Stimulated activated CD4-positive, alpha-beta T cell treated with anti-CD3 and anti-CD28 coated beads, Interleukin-1b, Interleukin-23, amount 100 ng/mL, for 24 hours (primary cell): ENCODE measurements at regions not wholly inside any gene's neighbourhood (a gene's known extent, or its start where the extent isn't known, plus 50 kb on each side); places are given as distances from the start of the nearest gene placed in this dataset.
"Not testable (repeated sequence)": the region's sequence is repeated elsewhere in the genome, so short reads cannot be mapped to it uniquely, and the experiment has no call there.

Source experiments
- DNase-seq, 4 experiments: peaks; one replicate each; pipeline ENCODE4 v3.0.0-alpha.2; 2020; ENCODE audit warnings: low read depth in 4 of 4, low spot score in 1 of 4

DNA sequence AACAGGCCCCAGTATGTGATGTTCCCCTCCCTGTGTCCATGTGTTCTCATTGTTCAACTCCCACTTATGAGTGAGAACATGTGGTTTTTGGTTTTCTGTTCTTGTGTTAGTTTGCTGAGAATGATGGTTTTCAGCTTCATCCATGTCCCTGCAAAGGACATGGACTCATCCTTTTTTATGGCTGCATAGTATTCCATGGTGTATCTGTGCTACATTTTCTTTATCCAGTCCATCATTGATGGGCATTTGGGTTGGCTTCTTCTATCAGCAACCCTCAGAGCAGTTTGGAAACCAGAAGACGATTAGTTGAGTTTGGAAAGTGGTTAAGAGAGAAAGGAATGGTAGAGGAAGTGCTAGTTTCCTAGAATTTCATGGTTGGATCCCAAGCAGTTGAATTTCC, 319.1 kb upstream of the RNF32 start:
- DNase-seq: not testable (repeated sequence)

DNA sequence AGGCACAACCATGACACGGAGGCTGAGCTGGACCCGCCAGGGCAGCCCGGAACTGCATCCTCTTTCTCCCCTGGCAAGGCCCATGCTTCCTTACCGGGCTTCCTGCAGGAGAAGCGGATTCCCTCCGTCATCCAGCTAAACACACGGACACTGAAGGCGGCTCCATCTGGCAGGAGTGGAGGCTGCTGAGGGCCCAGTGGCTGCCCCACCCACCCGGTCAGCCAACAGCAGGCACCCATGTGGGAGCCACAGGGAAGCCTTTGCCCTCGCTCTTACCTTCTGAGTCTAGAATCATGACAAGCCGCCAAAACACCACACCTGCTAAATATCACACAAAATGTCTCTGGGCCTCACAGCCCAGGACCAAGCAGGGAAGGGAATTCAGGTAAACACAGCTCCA, 321.6 kb upstream of the RNF32 start:
- no peak for DNase-seq

DNA sequence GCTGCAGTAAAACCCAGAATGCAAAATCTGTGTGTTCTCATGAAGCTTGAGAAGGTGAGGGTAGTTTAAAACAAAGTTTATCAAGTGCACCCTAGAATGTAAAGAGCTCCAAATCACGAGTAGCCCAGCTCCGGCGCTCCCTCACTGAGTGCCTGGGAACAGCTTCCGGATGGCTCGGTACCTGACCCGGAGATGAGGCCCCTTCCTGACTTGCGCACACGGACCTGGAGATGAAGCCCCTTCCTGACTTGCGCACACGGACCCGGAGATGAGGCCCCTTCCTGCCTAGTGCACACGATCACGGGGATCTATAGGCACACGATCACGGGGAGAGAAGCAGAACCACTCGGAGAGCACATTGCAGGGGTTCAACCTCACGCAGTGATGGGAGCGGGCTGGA, 322.1 kb upstream of the RNF32 start:
- DNase-seq: no peak

DNA sequence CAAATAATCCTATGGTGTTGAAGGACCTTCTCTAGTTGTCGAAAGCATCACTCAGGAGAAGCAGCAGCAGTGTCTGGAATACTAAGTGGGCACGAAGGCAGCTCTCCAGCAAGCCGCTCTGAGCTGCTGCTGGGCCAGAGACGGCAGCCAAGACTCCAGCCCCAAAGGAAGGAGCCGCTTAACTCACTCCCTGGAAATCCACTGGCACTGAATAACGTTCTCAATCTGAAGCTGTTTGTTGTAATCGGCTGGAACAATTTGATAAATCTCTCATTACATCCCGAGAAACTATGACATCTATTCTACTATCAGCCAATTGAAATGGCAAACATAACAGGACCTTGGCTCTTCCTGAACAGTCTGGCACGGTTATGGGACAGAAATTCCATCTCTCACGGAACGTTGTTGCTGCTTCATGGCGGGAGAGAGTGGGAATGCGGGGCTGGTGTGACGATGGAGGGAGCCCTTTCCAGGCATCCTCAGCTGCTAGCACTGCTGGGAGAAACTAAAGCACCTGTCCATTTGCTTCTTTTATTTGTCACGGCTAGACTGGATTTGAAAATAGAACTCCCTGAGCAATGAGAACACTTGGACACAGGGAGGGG, 331.5 kb upstream of the RNF32 start:
- no peak for DNase-seq

DNA sequence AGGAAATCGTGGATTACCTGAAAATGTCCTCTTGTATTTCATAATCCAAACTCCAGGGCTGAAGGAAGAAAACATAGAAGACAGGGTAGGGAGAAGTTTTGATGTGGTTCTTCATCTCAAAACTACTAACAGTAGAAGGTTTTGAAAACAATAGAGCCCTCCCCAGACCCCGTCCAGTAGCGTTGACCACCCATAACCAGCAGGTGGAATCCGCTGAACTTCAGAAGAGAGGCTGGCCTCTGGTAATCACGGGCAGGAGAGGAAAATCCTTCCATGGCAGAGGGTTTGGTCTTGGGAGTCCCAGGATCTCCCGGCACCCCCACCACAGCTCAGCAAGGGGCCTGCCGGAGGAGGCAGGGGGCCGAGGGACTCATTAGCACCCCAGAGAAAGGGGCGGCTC, 333.4 kb upstream of the RNF32 start:
- DNase-seq: no peak

DNA sequence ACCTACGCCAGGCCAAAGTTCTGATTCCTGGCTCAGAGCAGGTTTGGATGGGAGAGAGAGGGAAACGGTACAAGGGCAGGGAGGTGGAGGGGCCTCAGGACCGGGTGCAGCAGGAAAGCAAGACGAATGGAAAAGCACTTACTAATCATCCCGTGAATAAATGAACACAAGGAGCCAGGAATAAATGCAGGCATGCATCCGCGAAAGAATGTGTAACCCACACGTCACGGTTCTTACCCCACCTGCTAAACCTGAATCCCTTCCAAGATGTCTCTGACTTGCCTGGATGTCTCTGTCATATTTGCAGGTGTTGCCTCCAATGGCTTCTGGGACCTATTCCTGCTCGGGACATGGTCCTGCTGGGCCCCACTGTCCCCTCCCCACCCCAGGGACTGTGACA, 335.2 kb upstream of the RNF32 start:
- DNase-seq: no peak

DNA sequence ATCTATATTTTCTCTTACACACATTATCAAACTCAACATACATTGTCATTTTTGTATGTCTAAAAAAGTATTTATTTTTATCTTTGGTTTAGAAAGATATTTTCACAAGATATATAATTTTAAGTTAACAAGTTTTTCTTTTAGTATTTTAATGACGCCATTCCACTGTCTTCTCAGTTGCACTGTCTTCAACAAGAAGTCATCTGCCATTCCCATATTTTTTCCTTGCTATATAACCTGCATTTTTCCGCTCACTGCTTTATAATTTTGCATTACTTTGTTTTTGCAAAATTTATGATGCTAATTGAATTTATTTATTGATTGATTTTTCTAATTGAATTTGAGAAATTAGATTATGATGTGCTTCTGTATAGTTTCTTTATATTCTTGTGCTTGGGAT, 357.8 kb upstream of the RNF32 start:
- DNase-seq: no peak

DNA sequence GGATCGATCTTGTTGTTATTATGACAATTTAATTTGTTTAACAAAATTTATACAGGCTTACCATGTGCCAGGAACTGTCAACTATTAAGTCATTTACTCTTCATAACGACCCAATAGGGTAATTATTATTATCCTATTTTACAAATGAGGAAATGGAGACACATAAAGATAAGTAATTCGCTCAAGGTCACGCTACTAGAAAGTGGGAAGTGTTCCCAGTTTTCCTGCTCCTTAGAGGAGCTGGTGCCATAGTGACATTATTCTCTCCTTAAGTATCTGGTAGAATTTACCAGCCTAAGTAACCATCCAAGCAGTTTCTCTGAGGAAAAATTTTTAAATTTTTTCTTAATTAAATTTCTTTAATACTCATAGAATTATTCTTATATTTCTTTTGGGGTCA, 360.9 kb upstream of the RNF32 start:
- no peak for DNase-seq

DNA sequence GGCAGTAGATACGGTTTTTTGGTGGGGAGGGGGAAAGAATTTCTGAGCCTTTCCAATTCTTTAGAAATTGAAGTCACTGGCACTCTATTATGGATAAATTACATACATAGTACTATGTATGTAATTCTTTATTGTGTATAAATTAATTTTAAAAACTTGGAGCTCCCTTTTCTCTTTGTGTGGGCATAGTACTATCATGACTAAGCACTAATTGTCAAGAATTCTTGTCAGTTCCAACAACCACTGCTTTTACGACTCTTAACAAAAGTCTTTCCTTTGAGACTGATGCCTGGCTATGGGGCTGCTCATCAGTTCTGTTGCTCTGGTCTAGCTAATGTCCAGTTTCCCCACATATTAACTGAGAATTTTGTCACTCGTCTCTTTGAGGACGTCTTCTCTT, 365.3 kb upstream of the RNF32 start:
- no peak for DNase-seq

DNA sequence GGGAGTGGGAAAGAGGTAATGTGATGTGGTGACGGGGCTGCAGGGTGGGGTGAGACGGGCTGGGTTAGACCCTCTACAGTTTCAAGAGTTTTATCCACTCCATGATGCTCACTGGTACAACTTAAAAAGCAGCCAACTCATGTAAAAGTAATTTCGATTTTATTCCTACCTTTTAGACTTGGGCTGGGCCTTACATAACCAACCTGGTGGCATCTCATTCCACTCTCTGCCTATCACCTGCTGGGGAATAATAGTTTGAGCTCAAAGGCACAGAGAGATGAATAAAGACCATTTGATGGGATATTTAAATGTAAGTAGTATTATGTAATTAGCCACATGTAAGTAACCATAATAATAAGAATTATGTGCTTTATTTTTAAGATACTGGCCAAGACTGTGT, 366.0 kb upstream of the RNF32 start:
- DNase-seq: no peak

DNA sequence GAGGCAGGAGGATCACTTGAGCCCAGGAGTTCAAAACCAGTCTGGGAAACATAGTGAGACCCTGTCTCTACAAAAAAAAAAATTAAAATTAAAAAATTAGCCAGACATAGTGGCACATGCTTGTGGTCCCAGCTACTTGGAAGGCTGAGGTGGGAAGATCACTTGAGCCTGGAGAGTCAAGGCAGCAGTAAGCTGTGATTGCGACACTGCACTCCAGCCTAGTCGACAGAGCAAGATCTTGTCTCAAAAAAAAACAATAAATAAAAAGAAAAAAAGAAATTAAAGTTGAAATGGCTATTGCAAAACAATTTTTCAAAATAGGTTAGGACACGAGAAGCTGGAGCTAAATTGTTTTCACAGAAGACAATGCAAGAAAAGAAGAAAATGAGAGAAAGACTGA, 379.0 kb upstream of the RNF32 start:
- DNase-seq: no peak

DNA sequence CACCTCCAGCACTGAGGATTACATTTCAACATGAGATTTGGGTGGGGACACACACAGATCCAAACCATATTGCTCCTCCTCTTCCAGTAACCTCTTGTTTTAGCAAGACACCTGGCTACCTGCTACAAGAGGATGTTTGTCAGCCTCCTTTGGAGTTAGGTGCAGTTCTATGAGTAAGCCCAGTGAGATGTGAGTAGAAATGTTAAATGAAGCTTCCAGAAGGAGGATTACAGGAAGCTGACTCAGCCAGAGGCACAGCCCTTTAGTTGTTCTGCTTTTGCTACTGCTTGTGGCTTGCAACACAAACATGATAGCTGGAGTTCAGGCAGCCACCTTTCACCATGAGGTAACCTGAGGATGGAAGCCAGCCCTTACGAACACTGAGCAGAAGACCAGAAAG, 382.7 kb upstream of the RNF32 start:
- no peak for DNase-seq

DNA sequence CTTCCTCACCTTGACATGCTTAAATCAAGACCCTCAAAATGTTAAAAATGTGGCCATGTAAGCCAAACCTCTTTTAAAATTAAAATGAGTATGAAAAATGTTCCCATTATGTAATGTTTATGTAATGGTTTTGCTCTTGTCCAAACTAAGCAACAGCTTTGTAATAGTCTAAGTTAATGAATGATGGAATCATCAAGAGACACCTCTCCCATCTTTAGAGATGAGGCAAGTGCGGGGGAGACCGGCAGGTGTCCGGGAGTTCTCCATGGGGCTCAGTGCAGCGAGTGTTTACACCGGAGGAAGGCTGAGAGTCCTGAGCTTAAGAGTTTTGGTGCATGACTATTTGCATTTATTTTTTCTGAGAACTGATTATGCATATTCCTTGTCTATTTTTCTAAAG, 384.9 kb upstream of the RNF32 start:
- no peak for DNase-seq

DNA sequence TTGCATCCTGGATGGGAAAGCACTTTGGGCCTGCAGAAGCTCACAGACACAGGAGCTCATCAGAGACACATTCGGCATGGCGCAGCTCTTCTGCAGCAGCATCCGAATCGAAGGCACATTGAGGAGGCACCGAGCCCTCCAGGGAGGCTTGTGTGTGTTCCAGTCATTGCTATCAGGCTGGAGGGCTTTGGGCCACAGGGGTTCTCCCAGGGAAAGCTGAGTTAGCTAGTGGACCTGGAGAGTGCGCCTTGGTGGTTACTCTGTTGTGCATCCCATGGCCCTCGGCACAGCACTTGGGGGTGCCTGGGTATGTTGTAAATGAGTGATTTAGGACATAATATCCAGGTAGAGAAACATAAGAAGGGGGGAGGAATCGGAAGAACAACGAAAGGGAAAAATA, 388.7 kb upstream of the RNF32 start:
- no peak for DNase-seq

DNA sequence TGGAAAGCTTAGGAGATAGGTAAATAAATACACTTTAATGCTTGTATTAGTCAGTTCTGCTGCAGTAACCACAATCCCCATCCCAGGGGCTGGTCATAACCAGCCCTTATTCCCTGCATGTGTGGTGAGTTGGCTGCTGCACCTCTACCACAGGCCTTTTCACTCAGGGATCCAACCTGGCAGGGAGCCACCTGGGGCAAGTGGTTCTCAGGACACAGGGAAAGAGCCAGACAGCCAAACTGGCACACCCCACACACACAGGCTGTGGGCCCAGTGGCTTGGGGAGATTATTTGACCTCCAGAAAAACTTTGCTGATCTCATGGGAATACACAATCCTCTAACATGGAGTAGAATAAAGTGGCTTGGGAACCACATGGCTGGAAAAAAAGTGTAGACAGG, 400.0 kb upstream of the RNF32 start:
- DNase-seq: no peak

DNA sequence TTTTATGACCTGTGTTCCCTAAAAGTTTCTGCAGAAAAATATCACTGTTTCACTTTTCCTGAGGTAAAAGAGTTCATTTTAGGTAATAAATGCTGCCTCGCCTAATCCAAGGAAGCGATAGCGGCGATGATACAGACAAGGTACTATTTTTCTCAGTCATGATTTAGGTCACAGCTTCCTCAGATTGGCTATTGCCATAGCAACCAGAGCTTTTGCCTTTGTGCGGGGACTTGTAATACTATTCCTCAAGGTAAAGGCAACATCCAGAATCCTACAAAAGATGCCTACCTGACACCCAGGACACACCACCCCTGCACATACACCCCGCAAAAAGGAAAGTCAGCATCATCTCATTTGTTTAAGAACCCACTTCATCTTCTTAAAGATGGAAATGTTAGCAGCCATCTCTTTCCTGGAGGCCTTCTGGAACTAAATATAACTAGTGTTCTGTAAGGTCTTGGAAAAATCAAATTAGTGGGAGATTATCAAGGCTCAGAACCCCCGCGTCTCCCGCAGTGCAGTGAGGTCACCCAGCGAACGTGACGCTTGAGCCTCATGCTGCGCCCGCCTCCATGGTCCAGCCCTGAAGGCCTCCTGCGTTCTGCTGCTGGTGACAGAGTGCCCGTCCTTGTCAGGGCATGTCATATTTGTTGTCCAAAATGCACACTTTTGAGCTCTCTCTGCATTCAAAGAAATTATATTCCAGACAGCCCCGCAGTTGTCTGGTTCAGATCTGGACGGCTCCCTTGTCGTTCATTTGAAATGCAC, 402.0 kb upstream of the RNF32 start:
- DNase-seq: no peak

DNA sequence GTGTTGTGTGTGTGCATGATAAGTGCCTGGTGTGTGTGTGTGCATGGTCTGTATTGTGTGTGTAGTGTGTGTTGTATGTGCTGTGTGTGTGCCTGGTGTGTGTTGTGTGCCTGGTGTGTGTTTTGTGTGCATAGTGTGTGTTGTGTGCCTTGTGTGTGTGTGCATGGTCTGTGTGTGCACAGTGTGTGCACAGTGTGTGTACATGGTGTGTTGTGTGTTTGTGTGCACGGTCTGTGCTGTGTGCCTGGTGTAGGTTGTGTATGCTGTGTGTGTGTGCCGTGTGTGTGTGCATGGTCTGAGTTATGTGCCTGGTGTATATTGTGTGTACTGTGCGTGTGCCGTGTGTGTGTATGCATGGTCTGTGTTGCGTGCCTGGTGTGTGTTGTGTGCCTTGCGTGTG, 403.0 kb upstream of the RNF32 start:
- DNase-seq: no peak

DNA sequence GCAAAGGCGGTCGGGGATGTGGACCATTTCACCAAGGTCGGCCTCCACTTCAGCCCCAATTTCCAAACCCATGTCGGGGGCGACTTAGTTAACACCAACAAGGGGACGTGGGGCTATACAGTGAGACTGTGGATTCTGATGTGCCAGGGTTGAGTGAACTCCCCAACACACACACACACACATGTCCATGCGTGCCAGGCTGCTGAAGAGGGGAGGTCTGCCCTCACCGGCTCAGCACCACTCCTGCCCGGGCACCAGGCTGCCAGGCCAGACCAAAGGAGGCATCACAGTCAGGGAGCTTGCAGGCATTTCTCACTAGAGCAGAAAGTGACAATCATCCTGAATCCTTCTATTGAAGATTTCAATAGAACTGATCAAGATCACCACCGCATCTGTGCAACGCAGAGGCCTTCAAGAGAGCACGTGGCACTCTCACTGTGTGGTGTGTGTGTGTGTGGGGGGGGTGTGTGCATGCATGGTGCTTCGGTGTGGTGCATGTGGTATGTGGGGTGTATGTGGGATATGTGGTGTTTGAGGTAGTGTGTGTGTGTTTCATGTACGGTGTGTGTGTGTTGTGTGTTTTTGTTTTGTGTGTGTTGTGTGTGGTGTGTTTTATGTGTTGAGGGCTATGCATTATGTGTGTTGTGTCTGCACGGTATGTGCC, 403.5 kb upstream of the RNF32 start:
- no peak for DNase-seq

DNA sequence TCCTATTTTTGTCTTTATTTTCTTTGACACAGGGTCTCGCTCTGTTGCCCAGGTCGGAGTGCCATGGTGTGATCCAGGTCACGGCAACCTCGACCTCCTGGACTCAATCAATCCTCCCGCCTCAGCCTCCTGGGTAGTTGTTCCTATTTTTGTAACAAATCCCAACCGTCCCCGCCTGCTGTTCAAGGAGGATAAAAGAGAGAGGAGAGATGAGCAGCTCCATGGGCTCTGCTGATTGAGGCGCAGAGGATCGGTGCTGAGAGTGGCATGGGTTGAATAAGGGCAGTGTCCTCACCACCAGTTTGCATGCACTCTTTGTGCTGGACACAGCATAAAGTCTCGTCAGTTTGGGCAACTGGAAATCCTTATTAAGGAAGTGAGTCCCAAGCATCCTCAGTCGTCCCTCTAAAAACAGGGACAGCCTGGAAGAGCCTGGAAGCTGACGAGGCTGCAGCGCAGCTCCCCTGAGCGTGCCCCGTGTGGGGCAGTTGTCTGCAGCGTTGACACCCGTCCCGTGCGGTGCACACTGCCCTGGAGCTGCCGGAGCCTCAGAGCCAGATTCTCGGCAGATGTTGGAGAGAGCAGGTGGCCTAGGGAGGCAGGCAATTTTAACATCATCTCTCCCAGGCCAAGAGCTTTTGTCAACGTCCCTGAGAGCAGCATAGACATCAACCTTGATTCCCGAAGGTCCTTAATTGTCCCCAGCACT, 404.2 kb upstream of the RNF32 start:
- no peak for DNase-seq

DNA sequence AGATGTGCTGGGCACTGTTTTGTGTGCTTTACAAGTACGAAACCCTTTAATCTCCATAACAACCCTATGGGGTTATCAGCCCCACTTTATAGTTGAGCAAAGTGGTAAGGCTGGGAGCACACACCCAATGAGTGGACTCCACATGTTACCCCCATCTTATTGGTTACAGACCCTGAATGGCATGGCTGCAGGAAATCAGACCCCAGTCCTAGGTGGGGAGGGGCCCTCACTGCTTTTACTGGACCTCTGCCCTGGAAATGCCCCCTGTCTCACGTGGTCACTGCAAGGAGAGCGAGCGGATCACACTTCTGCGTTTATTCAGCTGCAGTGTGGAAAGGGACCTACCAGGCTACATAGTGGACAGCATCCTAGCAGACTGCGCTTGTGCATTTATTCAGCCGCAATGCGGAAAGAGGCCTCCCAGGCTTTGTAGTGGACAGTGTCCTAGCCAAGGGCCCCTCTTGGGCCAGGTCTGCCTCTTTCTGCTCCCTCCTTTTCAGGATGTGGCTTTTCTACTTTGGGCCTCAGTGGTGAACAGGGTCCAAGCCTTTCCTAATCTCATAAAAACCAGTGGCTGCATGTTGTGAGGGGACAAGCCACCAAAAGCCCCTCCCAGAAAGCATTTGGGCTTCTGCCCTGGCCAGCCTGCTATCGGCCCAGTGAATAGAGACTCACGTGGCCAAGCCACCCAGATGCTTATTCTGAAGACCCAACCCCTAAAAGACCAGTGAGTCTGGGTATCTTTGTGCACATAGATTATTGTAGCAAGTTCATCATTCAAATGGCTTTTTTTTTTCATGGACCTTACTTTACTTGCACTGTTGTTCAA, 405.7 kb upstream of the RNF32 start:
- DNase-seq: no peak

DNA sequence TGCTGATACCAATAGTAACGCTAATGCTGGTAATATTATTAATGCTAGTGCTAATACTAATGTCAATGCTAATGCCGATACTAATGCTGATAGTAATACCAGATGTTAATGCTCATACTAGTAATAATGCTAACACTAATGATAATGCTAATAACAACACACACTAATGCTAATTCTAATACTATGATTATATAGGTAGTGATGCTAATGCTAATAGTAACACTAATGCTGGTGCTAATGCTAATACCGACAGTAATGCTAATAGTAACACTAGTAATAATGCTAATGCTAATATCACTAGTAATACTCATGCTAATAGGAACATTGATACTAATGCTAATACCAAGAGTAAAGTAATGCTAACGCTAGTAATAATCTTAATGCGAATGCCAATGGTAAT, 406.4 kb upstream of the RNF32 start:
- DNase-seq: no peak
